ENCODE measurements at regions not wholly inside any gene's neighbourhood (a gene's known extent, or its start where the extent isn't known, plus 50 kb on each side); places are given as distances from the start of the nearest gene placed in this dataset.

- no peak overlapping the region for H3K4me3 ChIP-seq (ENCODE audit: low read depth, low read length)
- no peak for TF ChIP-seq CTCF (conservative IDR thresholded peaks at IDR 0.05; ENCODE audit: low read depth, low read length)
- DNase-seq (ENCODE audit: low read depth): no peak
Observed at GRCh38 chr4:188819233-188819632, 680.0 kb downstream of the TRIML1 start.

GRCh38 chr4:188821500-188821899 is 682.3 kb downstream of the TRIML1 start:
- TF ChIP-seq CTCF (conservative IDR thresholded peaks at IDR 0.05; ENCODE audit: low read depth, low read length): no peak
- H3K4me3 ChIP-seq (ENCODE audit: low read depth, low read length): no peak overlapping the region
- DNase-seq (ENCODE audit: low read depth): no peak

GRCh38 chr4:188822698-188823097 is 683.5 kb downstream of the TRIML1 start:
- H3K4me3 ChIP-seq (ENCODE audit: low read depth, low read length): no peak overlapping the region
- no peak for TF ChIP-seq CTCF (conservative IDR thresholded peaks at IDR 0.05; ENCODE audit: low read depth, low read length)
- no peak for DNase-seq (ENCODE audit: low read depth)

GRCh38 chr4:188824553-188824952 is 685.3 kb downstream of the TRIML1 start:
- no peak for DNase-seq (ENCODE audit: low read depth)
- TF ChIP-seq CTCF (conservative IDR thresholded peaks at IDR 0.05; ENCODE audit: low read depth, low read length): no peak
- H3K4me3 ChIP-seq (ENCODE audit: low read depth, low read length): no peak overlapping the region

- no peak for TF ChIP-seq CTCF (conservative IDR thresholded peaks at IDR 0.05; ENCODE audit: low read depth, low read length)
Observed at GRCh38 chr4:188826393-188826792, 687.2 kb downstream of the TRIML1 start.

GRCh38 chr4:188839704-188840103 is 700.5 kb downstream of the TRIML1 start:
- no peak overlapping the region for H3K4me3 ChIP-seq (ENCODE audit: low read depth, low read length)
- no peak for DNase-seq (ENCODE audit: low read depth)
- no peak for TF ChIP-seq CTCF (conservative IDR thresholded peaks at IDR 0.05; ENCODE audit: low read depth, low read length)

More at GRCh38 chr4:188826393-188826792, 687.2 kb downstream of the TRIML1 start:
- H3K4me3 ChIP-seq (ENCODE audit: low read depth, low read length): no peak overlapping the region
- DNase-seq (ENCODE audit: low read depth): no peak

- no peak overlapping the region for H3K4me3 ChIP-seq (ENCODE audit: low read depth, low read length)
- TF ChIP-seq CTCF (conservative IDR thresholded peaks at IDR 0.05; ENCODE audit: low read depth, low read length): no peak
- DNase-seq (ENCODE audit: low read depth): peak; percentile 10
Observed at GRCh38 chr4:188841523-188841922, 702.3 kb downstream of the TRIML1 start.
